ENCODE measurements at regions not wholly inside any gene's neighbourhood (a gene's known extent, or its start where the extent isn't known, plus 50 kb on each side); places are given as distances from the start of the nearest gene placed in this dataset.

DNA sequence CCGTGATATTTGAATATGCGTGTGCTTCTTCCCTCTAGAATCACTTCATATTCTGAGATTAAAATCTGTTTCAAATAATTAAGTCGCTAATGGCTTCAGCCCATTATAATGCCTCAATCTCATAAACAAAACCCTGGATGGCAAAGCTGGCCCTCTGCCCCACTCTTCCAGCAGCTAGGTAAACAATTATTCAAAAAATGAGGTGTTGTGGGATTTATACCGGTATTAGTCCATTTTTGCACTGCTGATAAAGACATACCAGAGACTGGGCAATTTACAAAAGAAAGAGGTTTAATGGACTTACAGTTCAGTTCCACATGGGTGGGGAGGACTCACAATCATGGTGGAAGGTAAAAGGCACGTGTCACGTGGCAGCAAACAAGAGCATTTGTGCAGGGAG, 510.4 kb upstream of the ADGRL2 start:
- ATAC-seq: no peak
- no peak overlapping the region for H3K27ac ChIP-seq
- 95 to 97% methylated on average over 6 of the region's 6 CpGs for WGBS, 2 donors
- no peaks in the 10 kb centered on the region for H3K9me3 ChIP-seq
- no peak for DNase-seq
- H3K27me3 ChIP-seq: no peaks in the 10 kb centered on the region
- intact Hi-C loops (cut with DNase I): no loop called here
- no peak overlapping the region for H3K4me3 ChIP-seq
- no peaks in the 10 kb centered on the region for H3K36me3 ChIP-seq
- no peak for TF ChIP-seq CTCF (IDR thresholded peaks at IDR 0.05)
- H3K4me1 ChIP-seq: no peaks in the 10 kb centered on the region

- H3K4me3 ChIP-seq: no peak overlapping the region
- WGBS, 2 donors: 96 to 100% methylated on average over 2 of the region's 2 CpGs
- intact Hi-C loops (cut with DNase I): no loop called here
These were observed 512.0 kb upstream of the ADGRL2 start for GRCh38 chr1:81288689-81289088.

DNA sequence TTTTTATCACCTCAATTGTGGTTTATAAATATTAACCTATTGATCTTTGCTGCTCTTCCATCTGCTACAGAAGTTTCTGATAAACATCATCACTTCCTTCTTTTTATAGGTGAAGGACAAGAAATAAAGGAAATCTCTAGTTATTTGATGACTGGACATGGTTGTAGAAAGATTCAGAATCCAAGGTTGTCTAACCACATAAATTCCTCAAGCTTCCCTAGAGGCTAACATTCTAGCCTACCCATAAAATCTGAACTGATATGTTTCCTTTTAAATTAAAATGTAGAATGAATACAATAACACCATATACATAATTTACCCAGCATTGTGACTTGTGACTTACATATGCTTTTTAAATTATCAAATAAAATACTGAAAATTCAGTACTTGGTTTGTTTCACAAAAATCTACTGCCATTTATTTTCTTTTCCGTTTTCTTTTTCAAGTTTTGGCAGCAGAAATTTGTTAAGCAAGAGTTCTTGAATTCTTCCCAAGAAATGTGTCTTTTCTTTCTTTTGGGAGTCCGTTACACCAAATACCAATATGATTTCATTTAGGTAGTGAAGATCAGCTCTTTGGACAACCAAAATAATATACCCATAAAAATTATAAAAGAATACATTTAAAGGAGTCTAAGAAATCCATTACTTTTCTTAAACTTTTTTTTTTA, 513.2 kb upstream of the ADGRL2 start:
- Histone ChIP-seq H3K27me3 (no peaks in the 10 kb centered on the region), H3K36me3 (no peaks in the 10 kb centered on the region), H3K9me3 (no peaks in the 10 kb centered on the region), H3K27ac (no peak overlapping the region), H3K4me1 (no peaks in the 10 kb centered on the region), H3K4me3 (no peak overlapping the region)
- no peak for ATAC-seq
- intact Hi-C loops (cut with DNase I): no loop called here
- no peak for DNase-seq
- WGBS, 2 donors: 53 to 54% methylated on average over 2 of the region's 2 CpGs
- TF ChIP-seq CTCF (IDR thresholded peaks at IDR 0.05): no peak

More at GRCh38 chr1:81288689-81289088, 512.0 kb upstream of the ADGRL2 start:
- DNase-seq (no peak), ATAC-seq (no peak)
- Histone ChIP-seq H3K36me3 (no peaks in the 10 kb centered on the region), H3K27ac (no peak overlapping the region), H3K9me3 (no peaks in the 10 kb centered on the region), H3K4me1 (no peaks in the 10 kb centered on the region), H3K27me3 (no peaks in the 10 kb centered on the region)
- TF ChIP-seq CTCF (IDR thresholded peaks at IDR 0.05): no peak

DNA sequence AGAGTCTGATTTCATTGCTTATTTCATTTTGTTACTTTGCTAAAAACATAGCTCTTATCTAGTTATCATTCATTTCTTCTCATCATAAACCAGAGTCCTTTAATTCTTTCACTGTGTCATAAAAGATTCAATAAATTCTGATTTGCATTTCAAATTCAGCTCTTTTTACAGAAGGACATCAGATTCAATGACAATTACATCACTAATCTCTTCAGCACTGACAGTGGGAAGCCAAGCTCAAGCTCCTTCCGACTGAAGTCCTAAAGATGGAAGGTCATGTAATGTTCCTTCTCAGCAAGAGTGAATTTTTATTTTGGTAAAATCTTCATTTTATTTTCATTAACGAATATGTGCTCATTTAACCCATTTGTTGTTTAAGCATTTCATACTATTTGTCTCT, 530.7 kb upstream of the ADGRL2 start:
- H3K4me1 ChIP-seq: no peaks in the 10 kb centered on the region
- H3K36me3 ChIP-seq: no peaks in the 10 kb centered on the region
- WGBS, 2 donors: 85 to 94% methylated on average over 2 of the region's 2 CpGs
- DNase-seq: no peak
- H3K4me3 ChIP-seq: no peak overlapping the region
- no peak for ATAC-seq
- H3K27ac ChIP-seq: no peak overlapping the region
- intact Hi-C loops (cut with DNase I): no loop called here
- no peaks in the 10 kb centered on the region for H3K27me3 ChIP-seq
- no peaks in the 10 kb centered on the region for H3K9me3 ChIP-seq
- no peak for TF ChIP-seq CTCF (IDR thresholded peaks at IDR 0.05)
